ENCODE measurements at regions not wholly inside any gene's neighbourhood (a gene's known extent, or its start where the extent isn't known, plus 50 kb on each side); places are given as distances from the start of the nearest gene placed in this dataset.

DNA sequence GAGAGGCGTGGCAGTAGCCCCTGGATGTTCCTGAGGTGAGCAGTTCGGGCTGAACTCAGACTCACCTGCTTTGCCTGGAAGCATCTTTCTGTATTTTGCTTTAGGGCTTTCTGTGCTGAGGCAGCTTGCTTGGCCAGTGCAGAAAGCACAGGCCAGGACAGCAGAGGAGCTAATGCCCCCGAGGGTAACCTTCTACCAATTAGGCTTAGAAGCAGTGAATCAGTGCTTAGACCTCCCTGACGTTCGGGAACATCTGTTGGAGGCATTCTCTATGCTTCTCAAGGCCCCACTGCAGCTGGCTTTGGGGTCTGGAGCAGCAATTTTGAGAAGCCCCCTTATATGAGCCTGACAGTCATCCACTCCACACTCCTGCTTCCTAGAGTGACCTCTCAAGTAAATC is 350.7 kb upstream of the PROK2 start:
- TF ChIP-seq, protein P1, sequence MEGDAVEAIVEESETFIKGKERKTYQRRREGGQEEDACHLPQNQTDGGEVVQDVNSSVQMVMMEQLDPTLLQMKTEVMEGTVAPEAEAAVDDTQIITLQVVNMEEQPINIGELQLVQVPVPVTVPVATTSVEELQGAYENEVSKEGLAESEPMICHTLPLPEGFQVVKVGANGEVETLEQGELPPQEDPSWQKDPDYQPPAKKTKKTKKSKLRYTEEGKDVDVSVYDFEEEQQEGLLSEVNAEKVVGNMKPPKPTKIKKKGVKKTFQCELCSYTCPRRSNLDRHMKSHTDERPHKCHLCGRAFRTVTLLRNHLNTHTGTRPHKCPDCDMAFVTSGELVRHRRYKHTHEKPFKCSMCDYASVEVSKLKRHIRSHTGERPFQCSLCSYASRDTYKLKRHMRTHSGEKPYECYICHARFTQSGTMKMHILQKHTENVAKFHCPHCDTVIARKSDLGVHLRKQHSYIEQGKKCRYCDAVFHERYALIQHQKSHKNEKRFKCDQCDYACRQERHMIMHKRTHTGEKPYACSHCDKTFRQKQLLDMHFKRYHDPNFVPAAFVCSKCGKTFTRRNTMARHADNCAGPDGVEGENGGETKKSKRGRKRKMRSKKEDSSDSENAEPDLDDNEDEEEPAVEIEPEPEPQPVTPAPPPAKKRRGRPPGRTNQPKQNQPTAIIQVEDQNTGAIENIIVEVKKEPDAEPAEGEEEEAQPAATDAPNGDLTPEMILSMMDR (IDR thresholded peaks at IDR 0.05; ENCODE audit: low read length), result no peak
- no peak for TF ChIP-seq EZH2 (optimal IDR thresholded peaks at IDR 0.05; ENCODE audit: low read depth, low read length)
